Gastrocnemius medialis (tissue), 4 donors: ENCODE measurements at regions not wholly inside any gene's neighbourhood (a gene's known extent, or its start where the extent isn't known, plus 50 kb on each side); places are given as distances from the start of the nearest gene placed in this dataset.

Experiments
- ATAC-seq, 2 donors: fragments of 150-250 bp; one replicate each; pipeline ENCODE4 v1.9.1; 2016
- DNase-seq, 2 donors: peaks; one replicate each; pipeline ENCODE4 v3.0.0-alpha.2; 2019
- H3K27ac ChIP-seq, 4 donors: fragments of 200-600 bp; sonication (generic); 1 replicate in 1 of 4; 2 replicates in 3 of 4; pipeline ENCODE4 v1.5.1; 2016 to 2018; ENCODE audit warnings: mild to moderate bottlenecking in 2 of 4, moderate library complexity in 1 of 4
- H3K27me3 ChIP-seq, 3 donors: fragments of 200-600 bp; sonication (generic) in 2 of 3; 1 replicate in 1 of 3; 2 replicates in 2 of 3; pipeline versions ENCODE4 v1.5.1 to v1.6.0; 2016 to 2019; ENCODE audit warnings: mild to moderate bottlenecking in 1 of 3, moderate library complexity in 1 of 3
- H3K36me3 ChIP-seq, 2 donors: fragments of 200-600 bp; sonication (generic) in 1 of 2; one replicate each; pipeline ENCODE4 v1.5.1; 2017 to 2018
- H3K4me1 ChIP-seq, 2 donors: fragments of 200-600 bp; sonication (generic) in 1 of 2; one replicate each; pipeline ENCODE4 v1.5.1; 2016 to 2017; ENCODE audit warnings: mild to moderate bottlenecking in 2 of 2
- H3K4me3 ChIP-seq, 4 donors: fragments of 200-600 bp; sonication (generic) in 3 of 4; 1 replicate in 1 of 4; 2 replicates in 3 of 4; pipeline ENCODE4 v1.5.1; 2016 to 2019; ENCODE audit warnings: mild to moderate bottlenecking in 2 of 4
- H3K9me3 ChIP-seq, 3 donors: fragments of 200-600 bp; sonication (generic) in 2 of 3; 1 replicate in 1 of 3; 2 replicates in 2 of 3; pipeline ENCODE4 v1.5.1; 2016 to 2019
- POLR2A ChIP-seq, 2 donors: fragments of 450-650 bp; IDR thresholded peaks; one replicate each; pipeline ENCODE4 v1.6.1; 2017; ENCODE audit warnings: antibody characterized with exemption in 2 of 2, mild to moderate bottlenecking in 2 of 2, moderate library complexity in 2 of 2
- in situ Hi-C, 4 donors: fragments of 200-750 bp; cut with MboI; loops; one replicate each; pipeline versions ENCODE4 v1.15.0 to v1.8.0; 2017; ENCODE audit warnings: low sequenced_read_pairs in 4 of 4
- intact Hi-C: fragments of 100-400 bp; cut with DNase I; formaldehyde crosslinking; loops from one replicate; pipeline ENCODE4 v1.15.1; 2023; ENCODE audit warnings: low total_unique reads
- TF ChIP-seq, protein P1 (sequence below), 5 experiments: fragments of 450-650 bp in 3 of 5; fragments of 200-600 bp in 2 of 5; sonication (generic) in 2 of 5; IDR thresholded peaks in 4 of 5; conservative IDR thresholded peaks in 1 of 5; 1 replicate in 4 of 5; 2 replicates in 1 of 5; pipeline ENCODE4 v1.5.1; 2016 to 2019; ENCODE audit warnings: antibody characterized with exemption in 5 of 5, mild to moderate bottlenecking in 3 of 5, moderate library complexity in 3 of 5

DNA sequence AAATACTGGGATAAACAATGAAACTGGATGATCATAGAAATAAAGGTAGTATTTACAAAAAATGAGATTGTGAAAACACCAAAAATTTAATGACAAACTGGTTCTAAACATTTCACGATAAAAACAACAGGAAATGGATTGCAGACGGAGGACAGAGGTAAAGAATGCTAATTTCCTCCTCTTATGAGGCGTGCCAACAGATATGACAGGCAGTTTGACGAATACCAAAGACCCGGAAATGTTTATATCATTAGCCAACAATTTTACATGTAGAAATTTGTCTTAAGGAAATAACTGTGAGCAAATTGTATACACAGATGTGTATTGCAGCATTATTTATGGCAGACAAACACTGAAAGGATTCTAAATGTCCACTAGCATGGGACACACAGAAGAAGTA lies 162.0 kb upstream of the MGMT start:
- no peaks in the 10 kb centered on the region for H3K27me3 ChIP-seq
- in situ Hi-C loops, result no loop called here
- ATAC-seq, result no peak

GRCh38 chr10:129307141-129307540 lies 159.9 kb upstream of the MGMT start:
- Histone ChIP-seq H3K4me3 (no peak overlapping the region), H3K27ac (no peak overlapping the region), H3K36me3 (no peaks in the 10 kb centered on the region), H3K27me3 (no peaks in the 10 kb centered on the region), H3K4me1 (no peaks in the 10 kb centered on the region), H3K9me3 (no peaks in the 10 kb centered on the region)
- TF ChIP-seq, protein P1, sequence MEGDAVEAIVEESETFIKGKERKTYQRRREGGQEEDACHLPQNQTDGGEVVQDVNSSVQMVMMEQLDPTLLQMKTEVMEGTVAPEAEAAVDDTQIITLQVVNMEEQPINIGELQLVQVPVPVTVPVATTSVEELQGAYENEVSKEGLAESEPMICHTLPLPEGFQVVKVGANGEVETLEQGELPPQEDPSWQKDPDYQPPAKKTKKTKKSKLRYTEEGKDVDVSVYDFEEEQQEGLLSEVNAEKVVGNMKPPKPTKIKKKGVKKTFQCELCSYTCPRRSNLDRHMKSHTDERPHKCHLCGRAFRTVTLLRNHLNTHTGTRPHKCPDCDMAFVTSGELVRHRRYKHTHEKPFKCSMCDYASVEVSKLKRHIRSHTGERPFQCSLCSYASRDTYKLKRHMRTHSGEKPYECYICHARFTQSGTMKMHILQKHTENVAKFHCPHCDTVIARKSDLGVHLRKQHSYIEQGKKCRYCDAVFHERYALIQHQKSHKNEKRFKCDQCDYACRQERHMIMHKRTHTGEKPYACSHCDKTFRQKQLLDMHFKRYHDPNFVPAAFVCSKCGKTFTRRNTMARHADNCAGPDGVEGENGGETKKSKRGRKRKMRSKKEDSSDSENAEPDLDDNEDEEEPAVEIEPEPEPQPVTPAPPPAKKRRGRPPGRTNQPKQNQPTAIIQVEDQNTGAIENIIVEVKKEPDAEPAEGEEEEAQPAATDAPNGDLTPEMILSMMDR (IDR thresholded peaks at IDR 0.05 in 4 of 5, conservative IDR thresholded peaks at IDR 0.05 in 1 of 5), result no peak
- TF ChIP-seq POLR2A (IDR thresholded peaks at IDR 0.05), result no peak
- intact Hi-C loops, result no loop called here
- ATAC-seq (no peak), DNase-seq (no peak)
- in situ Hi-C loops, result no loop called here

More for the DNA sequence above, 162.0 kb upstream of the MGMT start:
- Histone ChIP-seq H3K36me3 (no peaks in the 10 kb centered on the region), H3K4me3 (no peak overlapping the region), H3K4me1 (no peaks in the 10 kb centered on the region), H3K27ac (no peak overlapping the region), H3K9me3 (no peaks in the 10 kb centered on the region)
- TF ChIP-seq POLR2A (IDR thresholded peaks at IDR 0.05), result no peak
- TF ChIP-seq, protein P1 (IDR thresholded peaks at IDR 0.05 in 4 of 5, conservative IDR thresholded peaks at IDR 0.05 in 1 of 5), result no peak
- intact Hi-C loops, result no loop called here
- DNase-seq, result no peak

- no peak overlapping the region for H3K27ac ChIP-seq
- H3K9me3 ChIP-seq, result no peaks in the 10 kb centered on the region
- no peaks in the 10 kb centered on the region for H3K36me3 ChIP-seq
- H3K4me3 ChIP-seq, result no peak overlapping the region
- no peaks in the 10 kb centered on the region for H3K27me3 ChIP-seq
- H3K4me1 ChIP-seq, result no peaks in the 10 kb centered on the region
- TF ChIP-seq, protein P1 (IDR thresholded peaks at IDR 0.05 in 4 of 5, conservative IDR thresholded peaks at IDR 0.05 in 1 of 5), result no peak
- no peak for TF ChIP-seq POLR2A (IDR thresholded peaks at IDR 0.05)
- in situ Hi-C loops, result no loop called here
- DNase-seq, result no peak
- no peak for ATAC-seq
- intact Hi-C loops, result no loop called here
These were observed 158.0 kb upstream of the MGMT start for GRCh38 chr10:129308953-129309564.

DNA sequence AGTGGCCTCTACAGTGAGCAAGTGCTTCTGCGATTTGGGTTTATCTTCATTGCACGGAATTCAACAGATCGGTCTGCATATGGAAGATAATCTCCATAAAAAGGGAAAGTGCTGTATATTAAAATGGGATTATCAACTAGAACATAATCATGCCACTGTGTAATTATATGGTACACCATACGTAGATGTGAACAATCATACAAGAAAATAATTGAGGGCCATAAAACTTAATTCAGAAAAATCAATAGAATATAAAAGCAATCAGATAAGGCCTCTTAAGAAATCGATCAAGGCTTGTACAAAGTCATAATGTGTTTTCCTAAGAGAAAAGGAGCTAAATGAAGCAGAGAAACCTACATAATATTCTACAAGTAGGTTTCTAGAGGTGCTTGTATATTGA lies 157.5 kb upstream of the MGMT start:
- no peak for TF ChIP-seq POLR2A (IDR thresholded peaks at IDR 0.05)
- TF ChIP-seq, protein P1 (IDR thresholded peaks at IDR 0.05 in 4 of 5, conservative IDR thresholded peaks at IDR 0.05 in 1 of 5), result no peak
- Histone ChIP-seq H3K9me3 (no peaks in the 10 kb centered on the region), H3K27ac (no peak overlapping the region), H3K4me1 (no peaks in the 10 kb centered on the region), H3K36me3 (no peaks in the 10 kb centered on the region), H3K4me3 (no peak overlapping the region), H3K27me3 (no peaks in the 10 kb centered on the region)
- no peak for DNase-seq
- no peak for ATAC-seq
- intact Hi-C loops, result no loop called here
- in situ Hi-C loops, result no loop called here

- Histone ChIP-seq H3K4me1 (no peaks in the 10 kb centered on the region), H3K36me3 (no peaks in the 10 kb centered on the region), H3K27me3 (no peaks in the 10 kb centered on the region), H3K9me3 (no peaks in the 10 kb centered on the region), H3K27ac (no peak overlapping the region), H3K4me3 (no peak overlapping the region)
- no peak for DNase-seq
- intact Hi-C loops (no loop called here), in situ Hi-C loops (no loop called here)
- no peak for ATAC-seq
- TF ChIP-seq, protein P1 (IDR thresholded peaks at IDR 0.05 in 4 of 5, conservative IDR thresholded peaks at IDR 0.05 in 1 of 5), result no peak
These were observed 156.2 kb upstream of the MGMT start for GRCh38 chr10:129310881-129311280.
